GDM1 (cell line): ENCODE measurements at regions not wholly inside any gene's neighbourhood (a gene's known extent, or its start where the extent isn't known, plus 50 kb on each side); places are given as distances from the start of the nearest gene placed in this dataset.
A peak's percentile ranks its signal among the peaks of the same experiment; 100 is the strongest.

Experiments
- DNase-seq: peaks from one replicate; lab custom pipeline; 2025; lab: John Stamatoyannopoulos, UW

GRCh38 chr6:4008324-4009047 lies 70.5 kb downstream of the FAM217A start:
- DNase-seq: peak; percentile 33

GRCh38 chr6:4009486-4009885 lies 69.5 kb downstream of the FAM217A start:
- DNase-seq: no peak

GRCh38 chr6:4010048-4010447 lies 68.9 kb downstream of the FAM217A start:
- no peak for DNase-seq

- DNase-seq: no peak
Measured at GRCh38 chr6:4010689-4011090, 68.2 kb downstream of the FAM217A start.

- DNase-seq: no peak
Measured at GRCh38 chr6:4012826-4013225, 66.1 kb downstream of the FAM217A start.

GRCh38 chr6:4017058-4017739 lies 61.7 kb downstream of the FAM217A start:
- DNase-seq: no peak

GRCh38 chr6:4017834-4018170 lies 61.1 kb downstream of the FAM217A start:
- DNase-seq: peak; percentile 30

GRCh38 chr6:4018171-4018923 lies 60.6 kb downstream of the FAM217A start:
- peak; percentile 97 for DNase-seq
